Spleen (tissue), 7 donors: ENCODE measurements at regions not wholly inside any gene's neighbourhood (a gene's known extent, or its start where the extent isn't known, plus 50 kb on each side); places are given as distances from the start of the nearest gene placed in this dataset.
"Not testable (repeated sequence)": the region's sequence is repeated elsewhere in the genome, so short reads cannot be mapped to it uniquely, and the experiment has no call there.

Experiments
- CTCF ChIP-seq, 11 experiments: fragments of 200-600 bp in 7 of 11; fragments of 450-650 bp in 4 of 11; sonication (generic) in 4 of 11; IDR thresholded peaks in 8 of 11; conservative IDR thresholded peaks in 3 of 11; 1 replicate in 7 of 11; 2 replicates in 4 of 11; pipeline versions ENCODE4 v1.4.0 to v1.8.0; 2016 to 2021; ENCODE audit warnings: antibody characterized with exemption in 11 of 11, inconsistent platforms in 4 of 11, mild to moderate bottlenecking in 1 of 11
- POLR2A ChIP-seq, 3 donors: fragments of 450-650 bp; IDR thresholded peaks; one replicate each; pipeline ENCODE4 v1.5.1; 2017; ENCODE audit warnings: antibody characterized with exemption in 3 of 3, mild to moderate bottlenecking in 1 of 3
- donor health status: DM: no; HTN: no; CAD: no; lungs with moderate emphysema.
- donor health status: DM: no; HTN: no; CAD: no.
- donor health status: DM: no; HTN: no; CAD: no.

GRCh38 chr11:25649220-25649619 is 682.7 kb upstream of the ANO3 start:
- TF ChIP-seq CTCF (IDR thresholded peaks at IDR 0.05 in 8 of 11, conservative IDR thresholded peaks at IDR 0.05 in 3 of 11); POLR2A (IDR thresholded peaks at IDR 0.05): not testable (repeated sequence)
